GM18499 (cell line): ENCODE measurements at regions not wholly inside any gene's neighbourhood (a gene's known extent, or its start where the extent isn't known, plus 50 kb on each side); places are given as distances from the start of the nearest gene placed in this dataset.

Experiments
- ATAC-seq: cut with Tn5 transposase; IDR thresholded peaks from one replicate; pipeline ENCODE4 v1.9.1; 2021; ENCODE audit warnings: moderate number of reproducible peaks; ENCODE audit not compliant: insufficient read depth, unreplicated experiment

DNA sequence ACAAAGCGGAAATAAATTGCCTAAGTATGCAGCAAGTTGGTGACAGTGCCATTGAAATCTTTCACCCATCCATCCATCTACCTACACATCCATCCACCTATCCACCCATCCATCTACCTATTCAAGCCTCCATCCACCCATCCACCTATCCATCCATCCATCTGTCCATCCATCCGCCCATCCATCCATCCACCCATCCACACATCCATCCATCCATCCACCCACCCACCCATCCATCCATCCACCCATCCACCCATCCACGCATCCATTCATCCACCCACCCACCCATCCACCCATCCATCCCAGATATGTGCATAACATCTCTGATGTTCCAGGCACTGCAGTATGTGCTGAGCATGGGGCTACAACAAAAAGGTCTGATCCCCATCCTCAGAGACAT, 277.5 kb downstream of the IRF8 start:
- ATAC-seq, result no peak

GRCh38 chr16:86180244-86180643, 281.3 kb downstream of the IRF8 start:
- ATAC-seq, result no peak

DNA sequence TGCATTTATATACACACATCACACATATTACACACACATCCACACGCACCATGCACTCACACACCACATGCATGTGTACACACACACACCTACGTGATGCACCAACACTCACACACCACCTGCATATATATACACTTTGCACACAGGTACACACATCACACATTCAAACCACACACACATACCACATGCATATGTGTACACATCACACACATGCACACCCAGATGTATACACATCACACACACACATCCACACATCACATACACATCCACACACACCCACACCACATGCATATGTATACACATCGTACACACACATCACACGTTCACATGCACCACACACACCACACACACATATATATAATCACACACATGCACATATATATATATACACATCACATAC, 281.8 kb downstream of the IRF8 start:
- ATAC-seq, result no peak

DNA sequence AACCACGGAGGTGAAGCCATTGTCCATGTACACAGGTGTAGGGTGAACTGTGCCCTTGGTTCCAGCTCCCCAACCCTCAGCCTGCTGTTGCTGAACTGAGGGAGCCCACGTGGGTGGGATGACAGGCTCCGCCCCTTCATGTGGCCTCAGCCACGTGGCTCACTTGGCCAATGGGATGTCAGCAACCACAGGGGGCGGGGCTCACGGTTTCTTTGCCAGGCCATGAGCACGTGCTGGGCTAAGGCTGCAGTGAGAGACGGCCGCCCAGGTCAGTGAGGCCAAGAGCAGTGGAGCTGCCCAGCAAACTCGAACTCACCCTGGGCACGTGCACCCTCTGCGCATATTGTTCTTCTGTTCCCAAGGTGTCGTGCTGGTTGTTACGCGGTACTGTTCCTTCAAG, 282.6 kb downstream of the IRF8 start:
- no peak for ATAC-seq

- ATAC-seq, result no peak
Observed at GRCh38 chr16:86184185-86184584, 285.2 kb downstream of the IRF8 start.

DNA sequence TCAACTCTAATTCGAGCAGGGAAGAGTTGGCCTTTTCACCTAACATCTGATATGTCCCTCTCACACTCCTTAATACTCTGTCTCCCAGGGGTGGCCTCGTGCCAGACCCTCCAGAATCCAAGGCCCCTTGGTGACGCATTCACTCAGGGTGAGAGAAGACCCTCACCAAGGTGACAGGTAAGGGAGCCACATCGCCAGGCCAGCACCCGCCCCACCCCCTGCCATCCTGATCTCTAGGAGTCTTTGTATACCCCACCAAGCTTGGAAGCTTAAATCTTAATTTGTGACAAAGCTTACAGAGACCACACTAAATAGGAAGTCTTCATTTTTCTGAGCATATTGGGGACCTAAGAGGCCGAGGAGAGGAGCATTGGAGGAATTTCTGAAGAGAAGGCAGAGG, 286.1 kb downstream of the IRF8 start:
- no peak for ATAC-seq

- no peak for ATAC-seq
Observed at GRCh38 chr16:86186313-86186712, 287.4 kb downstream of the IRF8 start.

- ATAC-seq, result no peak
Observed at GRCh38 chr16:86189934-86190333, 291.0 kb downstream of the IRF8 start.

DNA sequence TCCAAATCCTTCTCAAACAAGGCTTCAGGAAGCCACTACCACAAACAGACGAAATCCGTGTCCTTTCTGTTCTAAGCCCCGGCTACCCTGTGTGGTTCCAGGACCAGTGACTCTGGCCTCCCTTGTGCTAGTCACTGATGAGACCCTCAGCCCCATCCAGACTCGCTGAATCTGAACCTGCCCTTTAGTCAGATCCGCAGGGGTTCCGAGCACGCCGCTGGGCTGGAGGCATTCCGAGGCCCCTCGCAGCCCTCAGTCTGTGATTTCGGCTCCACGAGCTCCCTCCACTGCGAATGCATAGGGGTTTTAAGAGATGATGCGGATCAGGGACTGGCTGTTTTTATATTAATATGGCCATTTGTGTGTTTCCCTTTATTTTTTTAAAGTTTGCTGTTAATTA, 292.7 kb downstream of the IRF8 start:
- ATAC-seq, result no peak

DNA sequence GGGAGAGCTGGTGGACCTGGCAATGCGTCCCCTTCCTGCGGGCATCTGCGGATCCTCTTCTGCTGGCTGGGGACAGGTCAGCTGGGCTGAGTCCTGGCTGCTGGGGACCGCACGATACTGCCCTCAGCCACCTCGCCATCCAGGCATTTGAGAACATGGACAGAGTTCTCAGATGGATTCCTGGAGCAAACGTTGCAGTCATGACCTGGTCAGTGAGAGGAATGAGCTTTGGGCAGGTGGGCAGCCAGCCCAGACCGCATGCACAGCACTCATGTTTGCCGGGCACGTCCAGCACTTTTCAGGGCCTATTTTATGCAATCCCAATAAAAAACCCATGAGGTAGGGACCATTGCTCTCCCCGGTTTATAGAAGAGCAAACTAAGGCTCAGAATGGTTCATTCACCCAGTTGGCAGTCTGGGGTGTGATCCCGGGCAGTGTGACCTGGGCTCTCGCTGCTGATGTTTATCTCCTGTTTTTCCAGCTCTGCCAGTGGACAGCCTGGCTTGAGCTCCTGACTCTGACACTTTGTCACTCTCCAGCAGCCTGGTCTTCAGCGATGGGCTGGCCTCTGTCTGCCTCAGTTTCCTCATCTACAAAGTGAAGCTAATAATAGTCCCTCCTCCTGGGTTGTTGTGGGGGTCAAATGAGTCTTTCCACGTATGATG, 294.7 kb downstream of the IRF8 start:
- no peak for ATAC-seq

DNA sequence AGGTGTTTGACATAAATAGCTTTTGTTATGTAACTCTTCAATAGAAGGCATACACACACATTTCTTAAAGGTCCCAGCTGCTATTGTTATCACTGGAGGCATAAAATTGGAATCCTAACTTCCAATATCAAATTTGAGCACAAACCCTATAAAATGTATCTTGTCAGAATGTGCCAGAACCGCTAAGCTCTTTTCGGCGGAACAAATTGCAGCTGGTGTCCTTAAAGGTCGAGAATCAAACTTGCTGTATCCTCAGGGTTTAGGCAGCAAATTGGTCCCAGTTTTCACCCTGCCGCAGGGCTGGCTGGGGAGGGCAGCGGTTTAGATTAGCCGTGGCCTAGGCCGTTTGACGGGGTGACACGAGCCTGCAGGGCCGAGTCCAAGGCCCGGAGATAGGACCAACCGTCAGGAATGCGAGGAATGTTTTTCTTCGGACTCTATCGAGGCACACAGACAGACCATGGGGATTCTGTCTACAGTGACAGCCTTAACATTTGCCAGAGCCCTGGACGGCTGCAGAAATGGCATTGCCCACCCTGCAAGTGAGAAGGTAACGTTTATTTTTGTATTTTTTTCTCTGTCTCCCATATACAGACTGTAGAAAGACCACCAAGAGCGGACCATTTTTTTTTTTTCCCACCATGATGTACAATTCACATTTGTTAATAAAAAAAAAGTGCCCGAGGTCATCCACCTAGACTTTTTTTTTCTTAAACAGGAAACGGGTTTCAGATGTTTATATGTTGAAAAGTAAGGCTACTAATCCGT, 297.1 kb downstream of the IRF8 start:
- no peak for ATAC-seq

DNA sequence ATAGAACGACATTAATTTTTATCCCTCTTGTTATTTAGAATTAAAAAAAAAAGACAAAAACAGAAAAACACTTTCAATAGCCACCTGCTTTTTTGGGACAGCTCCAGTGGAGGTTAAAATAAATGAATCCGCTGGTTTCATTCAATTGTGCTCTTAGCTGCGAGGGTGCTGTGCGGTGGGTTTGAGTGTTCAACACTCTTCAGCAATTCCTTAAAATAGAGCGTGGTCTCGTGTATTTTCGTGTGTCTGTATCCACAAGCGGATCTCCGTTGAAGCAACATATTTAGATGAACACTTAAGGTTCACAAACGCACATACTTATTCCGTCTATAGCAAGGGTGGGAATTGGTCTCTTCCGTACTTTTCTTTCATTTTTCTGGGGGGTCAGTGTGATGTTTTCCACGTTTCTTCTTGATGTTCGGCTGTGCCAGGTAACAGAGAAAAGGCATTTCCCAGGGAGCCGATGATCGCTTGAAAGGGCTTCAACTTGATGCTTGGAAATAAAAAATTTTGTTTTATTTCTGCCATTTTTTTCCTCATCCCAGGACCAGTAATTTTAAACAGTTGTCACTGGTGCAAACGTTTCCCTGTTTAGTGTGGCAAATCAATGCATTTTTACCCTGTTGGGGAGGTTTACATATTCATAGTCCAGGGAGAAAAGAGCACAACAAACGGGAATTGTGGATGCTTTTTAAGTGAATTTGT, 297.9 kb downstream of the IRF8 start:
- no peak for ATAC-seq

DNA sequence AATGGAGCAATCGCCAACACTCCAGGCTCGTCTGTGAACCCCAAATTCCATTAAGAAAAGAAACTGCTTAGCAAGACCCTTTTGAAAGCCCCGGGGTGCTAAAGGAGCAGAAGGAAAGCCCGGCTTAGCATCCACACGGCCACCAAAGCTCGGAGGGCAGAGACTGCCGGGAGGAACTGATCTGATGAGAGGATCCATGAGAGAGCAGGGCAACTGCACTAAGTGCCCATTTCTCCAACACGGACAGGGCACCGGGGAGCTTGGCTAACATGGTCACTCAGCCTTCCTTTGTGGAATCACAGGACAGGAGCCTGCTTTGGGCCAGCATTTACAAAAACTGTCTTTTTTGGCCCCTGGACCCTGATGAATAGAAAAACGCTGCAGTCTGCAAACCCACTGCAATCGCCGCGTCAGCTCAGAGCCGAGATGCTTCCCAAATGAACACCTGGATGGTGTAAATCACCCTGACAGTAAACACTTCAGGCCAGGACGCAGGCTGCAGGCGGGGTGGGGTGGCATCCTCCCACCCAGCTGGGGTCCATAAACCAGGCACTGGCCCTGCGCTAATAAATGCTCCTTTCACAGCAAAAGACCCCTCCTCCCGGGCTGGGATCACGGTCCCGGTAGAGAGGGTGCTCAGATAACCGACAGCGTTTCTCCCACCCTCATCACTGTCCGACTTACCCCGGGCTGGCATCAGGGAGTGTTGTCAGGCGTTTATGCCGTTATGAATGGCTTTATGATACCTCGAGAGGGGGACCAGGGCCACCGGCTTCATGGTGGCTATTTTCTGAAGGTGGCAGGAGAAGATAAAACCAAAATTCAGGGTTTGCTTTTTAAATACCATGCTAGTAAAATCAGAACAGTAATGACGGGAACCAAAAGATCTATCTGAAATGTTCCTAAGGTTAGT, 299.5 kb downstream of the IRF8 start:
- ATAC-seq, result no peak

GRCh38 chr16:86199182-86199581, 300.2 kb downstream of the IRF8 start:
- ATAC-seq, result no peak

DNA sequence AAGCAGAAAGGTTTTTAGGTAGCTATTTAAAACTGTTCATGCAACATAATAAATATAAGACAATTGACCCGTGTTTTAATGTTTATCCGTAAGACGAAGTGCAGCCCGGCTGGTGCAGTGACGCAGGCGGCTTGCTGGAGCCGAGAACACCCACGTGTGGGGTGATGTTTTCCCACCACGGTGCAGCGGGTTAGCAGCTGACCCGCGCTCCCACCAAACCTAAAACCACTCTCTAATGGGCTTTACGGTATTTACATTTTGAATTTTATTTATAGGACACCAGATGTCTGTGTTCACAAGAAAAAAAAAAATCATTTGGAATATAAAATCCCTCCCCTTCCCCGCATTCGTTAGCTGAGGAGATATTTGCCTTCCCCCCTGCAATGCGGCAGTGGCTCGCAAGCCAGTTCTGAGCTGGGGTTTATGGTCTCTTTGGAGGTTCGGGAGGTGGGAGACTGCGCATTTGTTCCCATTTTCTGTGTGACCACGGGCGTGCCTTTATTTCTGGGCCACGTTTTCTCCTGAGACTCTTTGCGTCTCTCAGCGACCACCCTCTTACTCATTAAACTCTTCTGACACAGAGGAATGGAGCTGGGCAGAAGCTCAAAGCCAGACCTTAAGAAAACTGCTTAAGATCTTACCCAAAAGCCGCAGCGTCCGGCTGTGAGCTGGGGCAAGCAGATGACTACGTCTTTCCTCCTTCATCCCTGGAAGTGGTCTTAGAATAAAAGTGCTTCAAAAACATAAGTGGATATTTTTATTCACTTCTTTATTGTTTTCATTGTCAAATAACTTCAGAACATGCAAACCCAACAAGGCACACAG, 301.1 kb downstream of the IRF8 start:
- ATAC-seq, result no peak

GRCh38 chr16:86200722-86201121, 301.8 kb downstream of the IRF8 start:
- ATAC-seq, result no peak

DNA sequence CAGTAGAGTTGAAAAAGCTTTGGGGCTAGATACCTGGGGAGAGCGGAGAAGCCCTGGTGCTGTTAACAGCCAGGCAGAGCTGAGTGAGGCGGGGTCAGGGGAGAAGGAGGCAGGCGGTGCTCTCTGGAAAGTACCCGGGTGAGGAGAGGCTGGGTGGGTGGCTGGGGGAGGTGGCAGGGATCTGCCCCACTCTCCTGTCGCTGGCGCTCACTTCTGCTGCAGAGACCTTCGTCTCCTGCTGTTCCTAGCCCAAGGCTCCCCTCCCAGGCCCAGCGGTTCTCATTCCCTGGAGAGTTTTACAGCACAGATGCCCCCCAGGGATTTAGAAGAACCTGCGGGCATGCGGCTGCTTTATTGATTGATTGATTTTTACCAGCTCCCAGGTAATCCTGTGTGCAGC, 302.8 kb downstream of the IRF8 start:
- ATAC-seq, result no peak

DNA sequence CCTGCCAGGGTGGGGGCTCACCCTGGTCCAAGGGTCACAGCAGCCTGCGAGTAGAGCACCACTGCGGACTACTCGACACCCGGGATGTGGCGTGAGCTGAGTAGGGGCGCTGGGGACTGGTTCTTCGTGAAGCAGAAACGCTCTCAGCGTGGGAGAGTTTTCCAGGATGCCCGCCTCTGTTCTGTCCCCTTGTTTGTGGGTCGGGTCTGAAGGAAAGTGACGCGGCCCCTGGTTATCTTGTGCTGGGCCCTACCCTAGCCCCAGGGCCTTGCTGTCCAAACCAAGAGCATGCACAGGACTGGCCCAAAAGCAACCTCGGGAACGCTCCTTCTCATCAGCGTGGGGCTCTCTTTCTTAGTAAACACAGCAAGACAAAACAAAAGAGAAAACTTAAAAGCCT, 303.3 kb downstream of the IRF8 start:
- ATAC-seq, result no peak

DNA sequence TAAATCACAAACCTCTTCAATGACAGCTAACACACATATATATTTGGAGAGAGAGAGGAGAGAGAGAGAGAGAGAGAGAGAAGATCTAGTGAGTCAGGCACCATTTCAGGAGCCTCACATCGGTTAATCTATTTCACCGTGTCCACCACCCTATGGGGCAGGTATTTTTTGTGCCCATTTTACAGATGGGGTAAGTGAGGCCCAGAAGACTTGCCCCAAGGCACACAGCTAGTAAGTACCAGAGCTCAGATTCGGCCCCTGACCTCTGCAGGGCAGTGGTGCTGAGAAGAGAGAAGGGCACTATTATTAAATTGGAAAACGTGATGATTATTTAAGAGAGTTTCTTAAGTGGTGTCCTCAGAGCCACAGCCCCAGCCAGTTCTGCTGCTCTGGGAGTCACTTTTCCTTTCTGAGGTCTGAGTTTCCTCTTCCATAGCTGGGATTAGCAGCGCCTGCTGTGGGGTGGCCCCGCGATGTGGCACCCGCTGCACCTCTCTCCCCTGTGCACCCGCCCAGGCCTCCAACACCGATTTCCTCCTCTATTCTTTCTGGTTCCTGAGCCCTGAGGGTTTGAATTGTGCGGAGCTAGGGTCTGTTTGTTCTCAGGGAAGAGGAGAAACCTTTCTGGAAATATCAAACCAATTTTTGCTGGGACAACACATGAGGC, 303.9 kb downstream of the IRF8 start:
- ATAC-seq, result no peak
